GM06990 (cell line): ENCODE measurements at regions not wholly inside any gene's neighbourhood (a gene's known extent, or its start where the extent isn't known, plus 50 kb on each side); places are given as distances from the start of the nearest gene placed in this dataset.

Experiments used
- DNase-seq: peaks from one replicate; pipeline ENCODE4 v3.0.0-alpha.2; 2011; ENCODE audit not compliant: insufficient read length; ENCODE audit errors: extremely low read depth
- H3K27me3 ChIP-seq: replicated peaks from 2 replicates; pipeline ENCODE4 v1.6.0; 2011; ENCODE audit warnings: low read length; ENCODE audit not compliant: control insufficient read depth, insufficient read depth
- H3K36me3 ChIP-seq: 2 replicates; pipeline ENCODE4 v1.5.1; 2011; ENCODE audit warnings: low read length; ENCODE audit not compliant: control insufficient read depth, insufficient read depth
- H3K4me3 ChIP-seq: replicated peaks from 2 replicates; pipeline ENCODE4 v1.5.1; 2011; ENCODE audit warnings: low read depth, mild to moderate bottlenecking, control low read depth, low read length
- CTCF ChIP-seq: IDR thresholded peaks from 2 replicates; pipeline ENCODE4 v1.5.1; 2011; ENCODE audit warnings: low read length, control low read depth, mild to moderate bottlenecking, inconsistent platforms; ENCODE audit not compliant: insufficient read depth, poor library complexity, severe bottlenecking

GRCh38 chr12:113680868-113681267 lies 209.2 kb upstream of the LHX5 start:
- H3K27me3 ChIP-seq = peaks cover 1% of the 10 kb centered on the region
- H3K36me3 ChIP-seq = no peaks in the 10 kb centered on the region
- no peak overlapping the region for H3K4me3 ChIP-seq
- no peak for DNase-seq
- TF ChIP-seq CTCF = no peak

- Histone ChIP-seq H3K4me3 (no peak overlapping the region), H3K36me3 (no peaks in the 10 kb centered on the region), H3K27me3 (peaks cover 1% of the 10 kb centered on the region)
- no peak for TF ChIP-seq CTCF
- DNase-seq = no peak
Observed at GRCh38 chr12:113678223-113679119, 206.8 kb upstream of the LHX5 start.

- no peak for DNase-seq
- H3K36me3 ChIP-seq = no peaks in the 10 kb centered on the region
- no peak overlapping the region for H3K4me3 ChIP-seq
- peaks cover 4% of the 10 kb centered on the region for H3K27me3 ChIP-seq
- no peak for TF ChIP-seq CTCF
Observed at GRCh38 chr12:113676547-113676946, 204.9 kb upstream of the LHX5 start.

- no peak for TF ChIP-seq CTCF
- Histone ChIP-seq H3K4me3 (no peak overlapping the region), H3K36me3 (no peaks in the 10 kb centered on the region), H3K27me3 (peaks cover 5% of the 10 kb centered on the region)
- DNase-seq = no peak
Observed at GRCh38 chr12:113676117-113676516, 204.4 kb upstream of the LHX5 start.

GRCh38 chr12:113674996-113675395 lies 203.3 kb upstream of the LHX5 start:
- TF ChIP-seq CTCF = no peak
- DNase-seq = no peak
- Histone ChIP-seq H3K36me3 (no peaks in the 10 kb centered on the region), H3K4me3 (no peak overlapping the region), H3K27me3 (peaks cover 5% of the 10 kb centered on the region)

GRCh38 chr12:113674302-113674701 lies 202.6 kb upstream of the LHX5 start:
- TF ChIP-seq CTCF = no peak
- Histone ChIP-seq H3K27me3 (peaks cover 5% of the 10 kb centered on the region), H3K4me3 (no peak overlapping the region), H3K36me3 (no peaks in the 10 kb centered on the region)
- no peak for DNase-seq
